Left cardiac atrium (tissue), 4 donors: ENCODE measurements at regions not wholly inside any gene's neighbourhood (a gene's known extent, or its start where the extent isn't known, plus 50 kb on each side); places are given as distances from the start of the nearest gene placed in this dataset.

Experiments
- ATAC-seq, 2 donors: fragments of 200-7000 bp; cut with Tn5 transposase; one replicate each; pipeline ENCODE4 v1.9.1; 2020; ENCODE audit warnings: mild to moderate bottlenecking in 2 of 2, moderate library complexity in 2 of 2
- DNase-seq: peaks from one replicate; pipeline ENCODE4 v3.0.0-alpha.2; 2020
- intact Hi-C, 2 donors: fragments of 100-400 bp; cut with DNase I; formaldehyde crosslinking; loops; one replicate each; pipeline versions ENCODE4 v1.14.1 to v1.15.1; 2022 to 2023
- donor health status: DM: no; HTN: yes; CAD: no.
- donor health status: DM: no; HTN: yes; CAD: no; lungs with severe emphysema.
- donor health status: DM: yes; HTN: yes; CAD: no.
- donor health status: Dilated cardiomyopathy.

- DNase-seq: no peak
- ATAC-seq: no peak
These were observed 1345.8 kb upstream of the LRRTM1 start for GRCh38 chr2:81650048-81650971.

DNA sequence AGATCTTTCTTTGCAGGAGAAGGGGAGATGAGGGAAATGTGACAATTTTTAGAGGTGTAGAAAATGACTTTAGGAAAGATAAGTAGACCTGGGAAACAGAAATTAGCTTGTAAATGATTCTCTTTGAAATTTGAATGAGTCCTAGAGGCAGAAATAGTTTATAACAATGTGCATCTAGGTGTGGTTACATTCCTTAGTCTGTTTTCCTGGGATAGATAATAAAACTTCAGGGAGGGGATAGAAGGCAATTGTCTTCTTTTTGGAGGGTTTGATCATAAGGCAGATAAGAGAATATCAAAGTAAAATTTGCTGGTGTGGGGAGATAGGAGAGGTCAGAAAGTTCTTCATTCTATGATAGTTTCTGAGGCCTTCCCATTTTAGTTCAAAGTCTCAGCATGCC is 1344.3 kb upstream of the LRRTM1 start:
- no peak for DNase-seq
- ATAC-seq: no peak
- intact Hi-C loops: no loop called here

More at GRCh38 chr2:81650048-81650971, 1345.8 kb upstream of the LRRTM1 start:
- intact Hi-C loops: no loop called here

DNA sequence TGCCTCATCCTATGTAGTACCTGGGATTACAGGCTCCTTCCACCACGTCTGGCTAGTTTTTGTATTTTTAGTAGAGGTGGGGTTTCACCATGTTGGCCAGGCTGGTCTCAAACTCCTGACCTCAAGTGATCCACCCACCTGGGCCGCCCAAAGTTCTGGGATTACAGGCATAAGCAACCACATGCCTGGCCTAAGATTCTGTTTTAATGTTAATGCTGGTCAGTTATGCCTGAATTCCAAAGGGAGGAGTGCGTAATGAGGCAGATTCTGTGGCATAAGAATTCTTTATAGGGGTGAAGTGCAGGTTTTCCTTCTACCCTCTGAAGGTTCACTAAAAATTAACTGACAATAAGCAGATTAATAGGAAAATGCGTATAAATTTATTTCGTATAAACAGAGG is 1343.8 kb upstream of the LRRTM1 start:
- DNase-seq: no peak
- intact Hi-C loops: no loop called here
- no peak for ATAC-seq

- intact Hi-C loops: no loop called here
- ATAC-seq (no peak), DNase-seq (no peak)
These were observed 1343.2 kb upstream of the LRRTM1 start for GRCh38 chr2:81647715-81648230.

- ATAC-seq (no peak), DNase-seq (no peak)
- intact Hi-C loops: no loop called here
These were observed 1341.3 kb upstream of the LRRTM1 start for GRCh38 chr2:81645745-81646301.

GRCh38 chr2:81644189-81644588 is 1339.6 kb upstream of the LRRTM1 start:
- DNase-seq (no peak), ATAC-seq (no peak)
- intact Hi-C loops: no loop called here

GRCh38 chr2:81624825-81625224 is 1320.3 kb upstream of the LRRTM1 start:
- DNase-seq (no peak), ATAC-seq (no peak)
- intact Hi-C loops: no loop called here

DNA sequence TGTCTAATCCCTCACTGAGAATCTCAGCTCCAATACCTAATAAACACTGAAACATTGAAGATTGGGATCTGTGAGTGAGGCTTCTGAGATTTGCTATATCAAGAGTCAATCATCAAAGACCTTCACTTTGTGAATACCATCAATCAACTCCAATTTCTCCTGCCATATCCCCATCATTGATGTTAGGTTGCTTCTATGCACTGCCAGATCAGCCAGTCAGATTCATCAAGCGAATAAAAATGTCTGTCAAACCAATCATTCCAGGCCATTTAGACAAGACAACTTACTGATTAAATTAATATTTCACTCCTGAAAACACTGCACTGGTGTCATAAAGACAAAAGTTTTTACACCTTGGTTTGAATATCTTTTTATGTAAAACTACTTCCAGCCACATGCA is 1295.5 kb upstream of the LRRTM1 start:
- ATAC-seq (no peak), DNase-seq (no peak)
- intact Hi-C loops: no loop called here

DNA sequence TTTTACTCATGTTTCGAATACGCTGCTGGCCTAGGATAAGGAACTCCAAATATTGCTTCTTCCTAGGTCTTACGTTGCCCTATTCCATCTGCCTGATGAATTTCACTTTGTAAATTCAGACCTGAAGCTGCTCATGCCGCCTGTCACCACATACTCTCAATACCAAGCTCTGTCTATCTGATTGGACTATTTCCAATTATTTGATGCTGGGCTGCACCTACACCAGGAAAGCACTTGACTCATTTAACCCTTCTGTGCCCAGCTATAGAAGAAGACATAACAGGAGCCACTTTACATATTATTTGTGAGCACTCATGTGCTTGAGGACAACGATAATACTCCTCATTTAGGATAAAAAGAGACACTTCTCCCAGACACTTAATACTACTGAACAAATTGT is 1293.9 kb upstream of the LRRTM1 start:
- DNase-seq: no peak
- intact Hi-C loops: no loop called here
- no peak for ATAC-seq

DNA sequence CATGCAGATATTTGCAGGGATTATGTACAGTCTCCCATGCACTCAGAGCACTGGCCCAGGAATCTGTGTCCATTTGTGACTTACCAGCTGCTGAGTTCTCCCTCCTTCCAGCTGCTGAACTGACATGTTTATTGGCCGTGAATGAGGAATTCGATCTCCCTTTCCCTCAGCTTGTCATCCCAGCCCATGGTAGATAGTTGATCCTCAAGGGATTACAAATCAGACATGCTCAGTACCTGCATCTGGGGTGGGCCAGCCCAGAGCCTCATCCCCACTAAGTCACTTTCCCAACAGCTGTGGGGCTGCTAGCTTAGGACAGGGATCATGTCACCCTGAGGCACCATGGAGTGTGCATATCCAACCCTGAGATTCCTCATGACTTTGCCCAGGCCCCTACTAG is 1284.9 kb upstream of the LRRTM1 start:
- no peak for DNase-seq
- ATAC-seq: no peak
- intact Hi-C loops: no loop called here

DNA sequence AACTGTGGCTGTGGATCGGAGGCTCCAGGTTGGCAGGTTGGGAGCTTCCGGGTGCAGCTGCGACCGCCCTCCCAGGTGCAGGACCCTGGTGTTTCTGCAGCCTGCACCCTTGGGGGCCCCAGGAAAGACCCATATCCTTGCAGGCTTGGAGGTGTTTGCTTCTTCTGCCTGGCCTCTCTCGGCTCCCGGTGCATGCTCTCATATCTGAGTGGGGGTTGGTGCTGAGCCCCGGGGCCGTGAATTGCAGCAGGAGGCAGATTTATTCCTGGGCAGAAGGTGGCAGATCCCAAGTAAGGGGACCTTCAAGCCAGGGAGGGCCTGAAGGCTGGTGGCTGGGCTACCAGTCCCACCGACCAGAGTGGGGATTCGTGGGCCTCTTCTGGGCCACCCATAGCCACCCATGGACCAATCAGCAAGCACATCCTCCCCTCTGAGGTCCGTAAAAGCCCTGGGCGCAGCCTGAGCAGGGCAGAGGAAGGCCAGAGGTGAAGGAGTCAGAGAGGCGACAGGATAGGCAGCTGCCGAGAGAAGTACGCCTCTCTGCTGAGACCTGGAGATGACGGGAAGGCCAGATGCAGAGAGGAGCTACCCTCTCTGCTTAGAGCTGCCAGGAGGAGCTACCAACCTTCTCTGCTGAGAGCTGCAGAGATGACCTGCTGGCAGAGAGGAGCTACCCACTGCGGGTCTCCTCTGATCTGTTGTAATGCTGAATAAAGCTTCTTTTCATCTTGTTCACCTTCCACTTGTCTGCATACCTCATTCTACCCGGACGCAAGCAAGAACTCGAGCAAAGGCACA is 1279.0 kb upstream of the LRRTM1 start:
- ATAC-seq (no peak), DNase-seq (no peak)
- intact Hi-C loops: no loop called here

- intact Hi-C loops: no loop called here
- no peak for DNase-seq
- no peak for ATAC-seq
These were observed 1272.2 kb upstream of the LRRTM1 start for GRCh38 chr2:81576713-81577112.

GRCh38 chr2:81551040-81551634 is 1246.6 kb upstream of the LRRTM1 start:
- ATAC-seq (no peak), DNase-seq (no peak)
- intact Hi-C loops: no loop called here

GRCh38 chr2:81550277-81550676 is 1245.7 kb upstream of the LRRTM1 start:
- DNase-seq: no peak
- intact Hi-C loops: no loop called here

DNA sequence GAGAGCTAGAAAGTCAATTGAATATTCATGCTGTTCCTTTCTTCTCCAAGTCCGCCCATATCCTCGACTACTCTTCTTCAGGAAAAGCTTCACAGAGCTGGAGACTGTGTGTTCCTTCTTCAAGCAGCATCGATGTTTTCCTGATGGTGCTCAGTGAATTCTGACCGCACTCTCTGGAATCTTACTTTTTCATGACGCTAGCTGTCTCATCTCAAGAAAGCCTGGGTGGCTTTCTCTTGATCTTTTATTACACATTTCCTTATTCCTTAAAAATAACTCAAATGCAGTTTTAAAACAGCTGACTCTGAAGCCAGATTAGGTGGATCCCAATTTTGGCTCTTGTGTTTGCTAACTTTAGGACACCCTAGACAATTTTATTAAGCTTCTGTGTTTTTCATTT is 1245.1 kb upstream of the LRRTM1 start:
- ATAC-seq: no peak
- intact Hi-C loops: no loop called here
- DNase-seq: no peak

More at GRCh38 chr2:81550277-81550676, 1245.7 kb upstream of the LRRTM1 start:
- no peak for ATAC-seq

GRCh38 chr2:81545626-81546025 is 1241.1 kb upstream of the LRRTM1 start:
- no peak for DNase-seq
- no peak for ATAC-seq
- intact Hi-C loops: no loop called here

GRCh38 chr2:81542119-81542518 is 1237.6 kb upstream of the LRRTM1 start:
- intact Hi-C loops: no loop called here
- no peak for ATAC-seq

GRCh38 chr2:81529944-81530343 is 1225.4 kb upstream of the LRRTM1 start:
- DNase-seq: no peak
- intact Hi-C loops: no loop called here

More at GRCh38 chr2:81542119-81542518, 1237.6 kb upstream of the LRRTM1 start:
- no peak for DNase-seq

GRCh38 chr2:81528852-81529480 is 1224.4 kb upstream of the LRRTM1 start:
- intact Hi-C loops: no loop called here
- ATAC-seq (no peak), DNase-seq (no peak)

More at GRCh38 chr2:81529944-81530343, 1225.4 kb upstream of the LRRTM1 start:
- ATAC-seq: no peak
